GM23338 (cell line): ENCODE measurements at regions not wholly inside any gene's neighbourhood (a gene's known extent, or its start where the extent isn't known, plus 50 kb on each side); places are given as distances from the start of the nearest gene placed in this dataset.

Source experiments
- CREB1 ChIP-seq: fragments of 250-450 bp; sonication (Bioruptor Pico); IDR thresholded peaks from 2 replicates; pipeline ENCODE4 v1.5.0; 2020; ENCODE audit warnings: low read depth, mild to moderate bottlenecking, moderate library complexity
- ETS1 ChIP-seq: IDR thresholded peaks from 2 replicates; pipeline ENCODE4 v1.6.1; 2016; ENCODE audit warnings: antibody characterized with exemption
- REST ChIP-seq: IDR thresholded peaks from one replicate; pipeline ENCODE4 v1.6.1; 2018; ENCODE audit warnings: antibody characterized with exemption; ENCODE audit not compliant: unreplicated experiment
- ZNF331 ChIP-seq: fragments of 250-450 bp; sonication (Bioruptor Pico); IDR thresholded peaks from 2 replicates; pipeline ENCODE4 v1.5.0; 2020; ENCODE audit warnings: low read depth, mild to moderate bottlenecking, moderate library complexity
- ZNF462 ChIP-seq: fragments of 250-450 bp; sonication (Bioruptor Pico); IDR thresholded peaks from 2 replicates; pipeline ENCODE4 v1.5.0; 2020; ENCODE audit warnings: mild to moderate bottlenecking, moderate library complexity

- TF ChIP-seq ZNF462 (no peak), ZNF331 (CRISPR knock-in tag) (no peak), CREB1 (no peak), ETS1 (no peak), REST (no peak)
Measured at GRCh38 chr6:141666187-141666586, 466.5 kb upstream of the GJE1 start (continued).
